Upper lobe of left lung (tissue), 6 donors: ENCODE measurements at regions not wholly inside any gene's neighbourhood (a gene's known extent, or its start where the extent isn't known, plus 50 kb on each side); places are given as distances from the start of the nearest gene placed in this dataset.

Experiments used
- ATAC-seq, 2 donors: fragments of 200-7000 bp; cut with Tn5 transposase; one replicate each; pipeline ENCODE4 v1.9.1; 2022; ENCODE audit warnings: mild to moderate bottlenecking in 2 of 2, moderate library complexity in 2 of 2; ENCODE audit not compliant: low FRiP score in 2 of 2
- DNase-seq, 2 donors: peaks; one replicate each; pipeline ENCODE4 v3.0.0-alpha.2; 2019 to 2020
- H3K27ac ChIP-seq, 4 donors: fragments of 200-600 bp; sonication (generic); one replicate each; pipeline ENCODE4 v1.5.1; 2016 to 2019
- H3K27me3 ChIP-seq, 4 donors: fragments of 200-600 bp; sonication (generic); one replicate each; pipeline ENCODE4 v1.5.1; 2017 to 2019
- H3K36me3 ChIP-seq, 4 donors: fragments of 200-600 bp; sonication (generic); one replicate each; pipeline ENCODE4 v1.5.1; 2016 to 2019
- H3K4me1 ChIP-seq, 4 donors: fragments of 200-600 bp; sonication (generic); one replicate each; pipeline ENCODE4 v1.5.1; 2018 to 2019
- H3K4me3 ChIP-seq, 4 donors: fragments of 200-600 bp; sonication (generic); one replicate each; pipeline ENCODE4 v1.5.1; 2017 to 2019; ENCODE audit warnings: mild to moderate bottlenecking in 2 of 4, moderate library complexity in 1 of 4
- H3K9me3 ChIP-seq, 4 donors: fragments of 200-600 bp; sonication (generic); one replicate each; pipeline ENCODE4 v1.5.1; 2018 to 2019
- CTCF ChIP-seq, 6 experiments: fragments of 450-650 bp in 4 of 6; fragments of 200-600 bp in 2 of 6; sonication (generic) in 2 of 6; IDR thresholded peaks; one replicate each; pipeline ENCODE4 v1.5.1; 2016 to 2019; ENCODE audit warnings: antibody characterized with exemption in 6 of 6
- EP300 ChIP-seq, 4 donors: sonication (generic); formaldehyde crosslinking; IDR thresholded peaks; one replicate each; pipeline ENCODE4 v1.5.1; 2017; ENCODE audit warnings: antibody characterized with exemption in 4 of 4, control low read depth in 2 of 4
- POLR2A ChIP-seq, 4 donors: fragments of 450-650 bp; IDR thresholded peaks; one replicate each; pipeline ENCODE4 v1.5.1; 2016 to 2017; ENCODE audit warnings: antibody characterized with exemption in 4 of 4, mild to moderate bottlenecking in 2 of 4
- POLR2AphosphoS5 ChIP-seq, 2 donors: sonication (generic); formaldehyde crosslinking; IDR thresholded peaks; one replicate each; pipeline ENCODE4 v1.5.1; 2017; ENCODE audit warnings: antibody characterized with exemption in 2 of 2
- WGBS, 2 donors: methylation state at CpG; one replicate each; pipeline ENCODE4 v1.1.5; 2017 to 2018; 5-methylcytosine and 5-hydroxymethylcytosine counted together
- donor health status: DM: no; HTN: no; CAD: no; lungs with moderate emphysema.
- donor health status: DM: no; HTN: yes; CAD: no; lungs with severe emphysema.

GRCh38 chr2:172230332-172230888, 127.7 kb upstream of the DLX2 start:
- H3K36me3 ChIP-seq = no peaks in the 10 kb centered on the region
- WGBS, 2 donors = 73 to 74% methylated on average over 5 of the region's 5 CpGs
- H3K4me3 ChIP-seq = no peak overlapping the region
- TF ChIP-seq POLR2AphosphoS5 (IDR thresholded peaks at IDR 0.05) = no peak
- TF ChIP-seq POLR2A (IDR thresholded peaks at IDR 0.05) = no peak
- no peak for TF ChIP-seq EP300 (IDR thresholded peaks at IDR 0.05)
- no peak for TF ChIP-seq CTCF (IDR thresholded peaks at IDR 0.05)
- DNase-seq = peak in 1 of 2 donors; percentile 50
- peaks cover 9 to 13% (median 10%) of the 10 kb centered on the region in 4 donors for H3K4me1 ChIP-seq
- H3K27ac ChIP-seq = no peak overlapping the region
- H3K9me3 ChIP-seq = no peaks in the 10 kb centered on the region
- H3K27me3 ChIP-seq = peaks cover 0 to 12% (median 5%) of the 10 kb centered on the region in 4 donors
- ATAC-seq = no peak

GRCh38 chr2:172230889-172231401, 128.2 kb upstream of the DLX2 start:
- no peak overlapping the region for H3K27ac ChIP-seq
- WGBS, 2 donors = 82 to 96% methylated on average over 6 of the region's 6 CpGs
- no peak for DNase-seq
- H3K9me3 ChIP-seq = no peaks in the 10 kb centered on the region
- no peaks in the 10 kb centered on the region for H3K36me3 ChIP-seq
- H3K4me3 ChIP-seq = no peak overlapping the region
- ATAC-seq = no peak
- TF ChIP-seq CTCF (IDR thresholded peaks at IDR 0.05) (no peak), EP300 (IDR thresholded peaks at IDR 0.05) (no peak), POLR2A (IDR thresholded peaks at IDR 0.05) (no peak), POLR2AphosphoS5 (IDR thresholded peaks at IDR 0.05) (no peak)
- H3K4me1 ChIP-seq = peaks cover 13 to 17% (median 14%) of the 10 kb centered on the region in 4 donors
- peaks cover 0 to 16% (median 5%) of the 10 kb centered on the region in 4 donors for H3K27me3 ChIP-seq

- H3K9me3 ChIP-seq = no peaks in the 10 kb centered on the region
Observed at GRCh38 chr2:172231508-172231907, 128.8 kb upstream of the DLX2 start.

GRCh38 chr2:172232708-172233396, 130.2 kb upstream of the DLX2 start:
- no peak for DNase-seq
- no peak for ATAC-seq
- Histone ChIP-seq H3K4me3 (no peak overlapping the region), H3K9me3 (no peaks in the 10 kb centered on the region), H3K27ac (no peak overlapping the region), H3K4me1 (peaks cover 13 to 17% (median 14%) of the 10 kb centered on the region in 4 donors), H3K27me3 (peaks cover 0 to 17% (median 5%) of the 10 kb centered on the region in 4 donors), H3K36me3 (no peaks in the 10 kb centered on the region)
- WGBS, 2 donors = 80 to 81% methylated on average over 9 of the region's 9 CpGs
- no peak for TF ChIP-seq CTCF (IDR thresholded peaks at IDR 0.05)
- TF ChIP-seq EP300 (IDR thresholded peaks at IDR 0.05) = no peak
- TF ChIP-seq POLR2A (IDR thresholded peaks at IDR 0.05) = no peak
- TF ChIP-seq POLR2AphosphoS5 (IDR thresholded peaks at IDR 0.05) = no peak

More at GRCh38 chr2:172231508-172231907, 128.8 kb upstream of the DLX2 start:
- Histone ChIP-seq H3K27ac (no peak overlapping the region), H3K36me3 (no peaks in the 10 kb centered on the region), H3K4me1 (peaks cover 13 to 17% (median 14%) of the 10 kb centered on the region in 4 donors), H3K27me3 (peaks cover 0 to 17% (median 5%) of the 10 kb centered on the region in 4 donors), H3K4me3 (no peak overlapping the region)
- ATAC-seq (no peak), DNase-seq (no peak)
- TF ChIP-seq POLR2A (IDR thresholded peaks at IDR 0.05) = no peak
- no peak for TF ChIP-seq EP300 (IDR thresholded peaks at IDR 0.05)
- TF ChIP-seq POLR2AphosphoS5 (IDR thresholded peaks at IDR 0.05) = no peak
- no peak for TF ChIP-seq CTCF (IDR thresholded peaks at IDR 0.05)
- 92 to 97% methylated on average over 3 of the region's 3 CpGs for WGBS, 2 donors
